GM12873 (cell line): ENCODE measurements at regions not wholly inside any gene's neighbourhood (a gene's known extent, or its start where the extent isn't known, plus 50 kb on each side); places are given as distances from the start of the nearest gene placed in this dataset.

ENCODE experiments used
- TF ChIP-seq, protein P1 (sequence below): IDR thresholded peaks from 2 replicates; pipeline ENCODE4 v1.5.1; 2012; ENCODE audit warnings: low read depth, mild to moderate bottlenecking, moderate library complexity, low read length, control low read depth; ENCODE audit not compliant: insufficient read depth; ENCODE audit errors: missing control alignments

GRCh38 chr1:157237981-157238380, 99.8 kb upstream of the ETV3 start:
- TF ChIP-seq, protein P1, sequence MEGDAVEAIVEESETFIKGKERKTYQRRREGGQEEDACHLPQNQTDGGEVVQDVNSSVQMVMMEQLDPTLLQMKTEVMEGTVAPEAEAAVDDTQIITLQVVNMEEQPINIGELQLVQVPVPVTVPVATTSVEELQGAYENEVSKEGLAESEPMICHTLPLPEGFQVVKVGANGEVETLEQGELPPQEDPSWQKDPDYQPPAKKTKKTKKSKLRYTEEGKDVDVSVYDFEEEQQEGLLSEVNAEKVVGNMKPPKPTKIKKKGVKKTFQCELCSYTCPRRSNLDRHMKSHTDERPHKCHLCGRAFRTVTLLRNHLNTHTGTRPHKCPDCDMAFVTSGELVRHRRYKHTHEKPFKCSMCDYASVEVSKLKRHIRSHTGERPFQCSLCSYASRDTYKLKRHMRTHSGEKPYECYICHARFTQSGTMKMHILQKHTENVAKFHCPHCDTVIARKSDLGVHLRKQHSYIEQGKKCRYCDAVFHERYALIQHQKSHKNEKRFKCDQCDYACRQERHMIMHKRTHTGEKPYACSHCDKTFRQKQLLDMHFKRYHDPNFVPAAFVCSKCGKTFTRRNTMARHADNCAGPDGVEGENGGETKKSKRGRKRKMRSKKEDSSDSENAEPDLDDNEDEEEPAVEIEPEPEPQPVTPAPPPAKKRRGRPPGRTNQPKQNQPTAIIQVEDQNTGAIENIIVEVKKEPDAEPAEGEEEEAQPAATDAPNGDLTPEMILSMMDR = no peak

DNA sequence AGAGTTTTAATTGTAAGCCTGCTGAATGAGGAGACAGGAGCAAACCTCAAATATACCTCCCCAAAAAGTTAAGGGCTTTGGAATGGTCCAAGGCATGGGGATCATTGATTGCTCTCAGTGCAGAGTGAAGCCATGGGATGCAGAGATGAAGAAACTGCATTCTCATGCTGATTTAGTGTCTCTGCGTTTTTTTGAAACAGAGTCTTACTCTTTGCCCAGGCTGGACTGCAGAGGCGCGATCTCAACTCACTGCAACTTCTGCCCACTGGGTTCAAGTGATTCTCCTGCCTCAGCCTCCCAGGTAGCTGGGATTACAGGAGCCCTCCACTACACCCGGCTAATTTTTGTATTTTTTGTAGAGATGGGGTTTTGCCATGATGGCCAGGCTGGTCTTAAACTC, 99.3 kb upstream of the ETV3 start:
- TF ChIP-seq, protein P1 = no peak

GRCh38 chr1:157236072-157236471, 97.9 kb upstream of the ETV3 start:
- TF ChIP-seq, protein P1 = no peak

DNA sequence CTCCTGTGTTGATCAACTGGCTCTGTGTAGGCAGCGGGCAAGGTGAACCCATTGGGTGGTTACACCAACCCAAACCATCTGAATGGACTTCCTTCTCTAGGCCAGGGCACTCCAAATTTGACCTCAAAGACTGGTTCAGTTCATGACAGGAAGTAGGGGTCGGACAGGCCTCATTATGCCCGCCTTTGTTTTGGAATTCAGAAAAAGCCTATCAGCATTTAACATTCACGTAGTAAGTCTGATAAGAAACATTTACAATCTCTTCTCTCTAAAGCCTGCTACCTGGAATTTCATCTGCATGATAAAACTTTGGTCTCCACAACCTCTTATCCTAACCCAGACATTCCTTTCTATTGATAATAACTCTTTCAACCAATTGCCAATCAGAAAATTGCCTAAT, 97.1 kb upstream of the ETV3 start:
- TF ChIP-seq, protein P1 = no peak

DNA sequence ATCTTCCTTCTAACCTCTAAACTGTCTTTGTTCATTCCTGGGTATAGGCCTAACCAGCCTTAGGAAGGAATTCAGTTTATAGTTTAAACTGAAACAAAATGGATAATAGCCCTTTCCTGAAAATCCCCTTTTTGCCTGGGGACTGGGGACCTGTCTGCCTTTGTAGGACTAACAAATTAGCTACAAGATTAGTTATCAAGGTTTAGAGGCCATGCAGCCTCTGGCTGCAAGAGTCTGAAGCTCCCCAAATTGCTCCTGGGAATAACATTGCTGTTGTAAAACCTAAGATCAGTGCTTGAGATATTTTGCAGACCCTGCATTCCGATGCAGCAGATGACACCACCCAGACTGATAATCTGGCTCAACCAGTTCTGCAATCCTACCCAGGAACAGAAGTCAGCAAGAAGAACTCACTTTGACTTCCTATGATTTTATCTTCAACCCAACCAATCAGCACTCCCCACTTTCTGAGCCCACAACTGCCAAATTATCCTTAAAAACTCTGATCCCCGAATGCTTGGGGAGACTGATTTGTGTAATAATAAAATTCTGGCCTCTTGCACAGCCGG, 96.6 kb upstream of the ETV3 start:
- TF ChIP-seq, protein P1 = no peak

DNA sequence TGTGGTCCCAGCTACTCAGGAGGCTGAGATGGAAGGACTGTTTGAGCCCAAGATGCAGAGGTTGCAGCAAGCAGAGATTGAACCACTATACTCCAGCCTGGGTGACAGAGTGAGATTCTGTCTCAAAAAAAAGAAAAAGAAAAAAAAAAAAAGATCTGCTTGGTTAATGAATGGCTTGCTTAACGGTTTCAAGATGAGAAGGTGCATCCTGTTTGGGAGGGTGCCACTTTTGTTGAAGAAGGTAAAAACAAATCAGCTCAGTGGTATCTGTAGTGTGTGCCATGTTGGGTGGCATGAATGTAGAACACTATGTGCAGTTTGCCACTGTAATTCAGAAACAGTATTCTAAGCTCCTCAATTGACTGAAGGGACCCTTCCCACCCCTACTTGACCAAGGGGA, 94.9 kb upstream of the ETV3 start:
- TF ChIP-seq, protein P1 = no peak

DNA sequence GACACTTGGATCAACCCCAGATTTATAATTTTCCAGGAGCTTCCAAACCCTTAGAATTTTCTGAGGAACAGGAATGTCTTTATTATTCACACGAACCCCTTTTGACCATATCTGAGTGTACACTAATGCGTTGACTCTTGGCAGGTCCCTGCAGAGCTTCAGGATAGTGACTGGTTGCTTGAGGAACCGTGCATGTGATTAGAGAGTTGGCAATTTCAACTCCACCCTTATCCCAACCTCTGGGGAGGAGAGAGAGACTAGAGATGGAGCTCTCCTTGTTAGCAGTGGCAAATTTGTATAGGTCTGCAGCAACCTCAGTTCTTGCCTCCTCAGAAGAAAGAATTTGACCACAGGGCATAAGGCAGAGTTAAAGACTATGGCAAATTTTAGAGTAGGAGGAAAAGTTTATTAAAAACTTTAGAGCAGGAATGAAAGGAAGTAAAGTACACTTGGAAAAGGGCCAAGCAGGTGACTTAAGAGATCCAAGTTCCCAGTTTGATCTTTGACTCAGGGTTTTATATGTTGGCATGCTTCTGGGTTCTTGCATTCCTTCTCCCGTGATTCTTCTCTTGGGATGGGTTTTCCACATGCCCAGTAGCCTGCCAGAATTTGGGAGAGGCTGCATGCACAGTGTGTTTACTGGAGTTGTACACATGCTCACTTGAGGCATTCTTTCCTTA, 93.8 kb upstream of the ETV3 start:
- TF ChIP-seq, protein P1 = no peak
